K562 (cell line): ENCODE measurements at regions not wholly inside any gene's neighbourhood (a gene's known extent, or its start where the extent isn't known, plus 50 kb on each side); places are given as distances from the start of the nearest gene placed in this dataset.
A peak's percentile ranks its signal among the peaks of the same experiment; 100 is the strongest.

Experiments used
- ARNT ChIP-seq, 2 experiments: fragments of 450-650 bp; IDR thresholded peaks; 2 replicates each; pipeline ENCODE4 v1.6.1; 2016; ENCODE audit warnings: mild to moderate bottlenecking in 1 of 2
- BRD9 ChIP-seq: fragments of 450-650 bp; IDR thresholded peaks from 2 replicates; pipeline ENCODE4 v1.6.1; 2018; ENCODE audit warnings: low read depth; ENCODE audit not compliant: partially characterized antibody
- CBFA2T3 ChIP-seq: fragments of 450-650 bp; IDR thresholded peaks from 2 replicates; pipeline ENCODE4 v1.6.1; 2017
- CSDE1 ChIP-seq, 2 experiments: fragments of 450-650 bp; IDR thresholded peaks; 2 replicates each; pipeline ENCODE4 v1.6.1; 2016; ENCODE audit warnings: mild to moderate bottlenecking in 1 of 2
- FOXK2 ChIP-seq, 2 experiments: fragments of 450-650 bp; IDR thresholded peaks in 1 of 2; conservative IDR thresholded peaks in 1 of 2; 2 replicates each; pipeline ENCODE4 v1.6.1; 2016; ENCODE audit warnings: low read depth in 2 of 2, mild to moderate bottlenecking in 1 of 2
- HDAC1 ChIP-seq, 2 experiments: fragments of 450-650 bp; IDR thresholded peaks; 2 replicates each; pipeline ENCODE4 v1.6.1; 2016 to 2017; ENCODE audit warnings: inconsistent platforms in 1 of 2, mild to moderate bottlenecking in 1 of 2, moderate library complexity in 1 of 2
- IRF1 ChIP-seq: sonication (generic); formaldehyde crosslinking; IDR thresholded peaks from 2 replicates; pipeline ENCODE4 v1.8.0; 2022; ENCODE audit warnings: missing genetic modification reagents, mild to moderate bottlenecking, borderline replicate concordance
- L3MBTL2 ChIP-seq: fragments of 450-650 bp; IDR thresholded peaks from 2 replicates; pipeline ENCODE4 v1.6.1; 2016; ENCODE audit warnings: mild to moderate bottlenecking, moderate library complexity
- MTA1 ChIP-seq: fragments of 450-650 bp; IDR thresholded peaks from 2 replicates; pipeline ENCODE4 v1.6.1; 2017; ENCODE audit warnings: borderline replicate concordance
- MTA2 ChIP-seq: fragments of 450-650 bp; IDR thresholded peaks from 2 replicates; pipeline ENCODE4 v1.6.1; 2016; ENCODE audit warnings: low read depth
- MYBL2 ChIP-seq, 2 experiments: fragments of 450-650 bp in 1 of 2; sonication (generic) in 1 of 2; formaldehyde crosslinking in 1 of 2; IDR thresholded peaks; 2 replicates each; pipeline versions ENCODE4 v1.6.1 to v1.8.1; 2017 to 2022; ENCODE audit warnings: borderline replicate concordance in 1 of 2, inconsistent platforms in 1 of 2, low read depth in 1 of 2, mild to moderate bottlenecking in 1 of 2, missing genetic modification reagents in 1 of 2, moderate library complexity in 1 of 2
- NBN ChIP-seq: fragments of 450-650 bp; IDR thresholded peaks from 2 replicates; pipeline ENCODE4 v1.6.1; 2016; ENCODE audit warnings: low read depth, mild to moderate bottlenecking
- TAF9B ChIP-seq: fragments of 450-650 bp; IDR thresholded peaks from 2 replicates; pipeline ENCODE4 v1.6.1; 2018; ENCODE audit warnings: mild to moderate bottlenecking; ENCODE audit not compliant: partially characterized antibody
- ZBTB40 ChIP-seq, 2 experiments: fragments of 450-650 bp in 1 of 2; sonication (generic) in 1 of 2; formaldehyde crosslinking in 1 of 2; IDR thresholded peaks; 2 replicates each; pipeline versions ENCODE4 v1.7.1 to v1.9.0; 2016 to 2022; ENCODE audit warnings: inconsistent platforms in 1 of 2, mild to moderate bottlenecking in 1 of 2, missing genetic modification reagents in 1 of 2
- ZBTB8A ChIP-seq: fragments of 450-650 bp; IDR thresholded peaks from 2 replicates; pipeline ENCODE4 v1.6.1; 2018; ENCODE audit warnings: mild to moderate bottlenecking, moderate library complexity; ENCODE audit not compliant: partially characterized antibody
- ZFPM2 ChIP-seq: fragments of 250-450 bp; sonication (Bioruptor Pico); IDR thresholded peaks from 2 replicates; pipeline ENCODE4 v1.5.1; 2022; ENCODE audit warnings: mild to moderate bottlenecking
- ZNF561 ChIP-seq: fragments of 450-650 bp; formaldehyde crosslinking; conservative IDR thresholded peaks from 2 replicates; pipeline ENCODE4 v1.4.0; 2020; ENCODE audit warnings: mild to moderate bottlenecking, moderate library complexity
- ZNF79 ChIP-seq: fragments of 250-450 bp; sonication (Bioruptor Pico); IDR thresholded peaks from 2 replicates; pipeline ENCODE4 v1.4.0; 2020; ENCODE audit warnings: low read depth, mild to moderate bottlenecking, moderate library complexity

- TF ChIP-seq IRF1 (CRISPR knock-in tag) = no peak
- peak; percentile 45; the same call in 1 of the 2 replicates for TF ChIP-seq MTA2
- no peak for TF ChIP-seq CBFA2T3
- TF ChIP-seq FOXK2 (conservative IDR thresholded peaks at IDR 0.05 in 1 of 2, IDR thresholded peaks at IDR 0.05 in 1 of 2; ENCODE audit: low read depth in 2 of 2) = 0 out of 4 replicates have a peak, but pooled peaks of 1 of the 2 experiments have one; percentile 11
- TF ChIP-seq CSDE1 (IDR thresholded peaks at IDR 0.05) = 0 out of 4 replicates have a peak, but pooled peaks of 1 of the 2 experiments have one; percentile 78
- TF ChIP-seq NBN = 0 out of 2 replicates have a peak, but pooled peaks have one; percentile 21
- TF ChIP-seq MYBL2 (IDR thresholded peaks at IDR 0.05; ENCODE audit: low read depth) = peak; percentile 57; the same call in 1 of the 2 replicates
- TF ChIP-seq MYBL2 (CRISPR knock-in tag; IDR thresholded peaks at IDR 0.05; ENCODE audit: borderline replicate concordance) = no peak
- TF ChIP-seq ZBTB8A = no peak
- peak; percentile 60; the same call in 1 of the 2 replicates for TF ChIP-seq MTA1
- TF ChIP-seq ZNF79 = no peak
- no peak for TF ChIP-seq ZNF561
- peak; percentile 19; the same call in 1 of the 2 replicates for TF ChIP-seq ZBTB40 (IDR thresholded peaks at IDR 0.05)
- TF ChIP-seq ZBTB40 (CRISPR knock-in tag; IDR thresholded peaks at IDR 0.05) = no peak
- TF ChIP-seq HDAC1 (IDR thresholded peaks at IDR 0.05) = peak in 1 of 2 experiments; percentile 32; a peak in 2 of 4 replicates
- TF ChIP-seq ARNT (IDR thresholded peaks at IDR 0.05) = peak in 1 of 2 experiments; percentile 45; a peak in 1 of 4 replicates
- peak; percentile 22 for TF ChIP-seq TAF9B
- TF ChIP-seq ZFPM2 (CRISPR knock-in tag) = no peak
- peak; percentile 34 for TF ChIP-seq BRD9
- no peak for TF ChIP-seq L3MBTL2
These were observed 68.2 kb upstream of the CCDC91 start (continued) for GRCh38 chr12:28121899-28122655.
